ENCODE measurements at regions not wholly inside any gene's neighbourhood (a gene's known extent, or its start where the extent isn't known, plus 50 kb on each side); places are given as distances from the start of the nearest gene placed in this dataset.
"Not testable (repeated sequence)": the region's sequence is repeated elsewhere in the genome, so short reads cannot be mapped to it uniquely, and the experiment has no call there.

DNA sequence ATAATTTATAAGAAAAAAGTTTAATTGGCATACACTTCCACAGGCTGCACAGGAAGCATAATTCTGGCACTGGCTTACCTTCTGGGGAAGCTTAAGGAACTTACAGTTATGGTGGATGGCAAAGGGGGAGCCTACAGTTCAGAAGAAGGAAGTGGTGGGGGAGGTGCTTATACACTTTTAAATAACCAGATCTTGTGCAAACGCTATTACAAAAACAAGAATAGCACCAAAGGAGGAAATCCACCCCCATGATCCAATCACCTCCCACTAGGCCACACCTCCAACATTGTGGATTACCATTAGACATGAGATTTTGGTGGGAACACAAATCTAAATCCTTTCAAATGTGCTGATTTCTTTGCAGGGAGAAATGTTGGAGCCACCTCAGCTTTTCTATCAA, 287.7 kb downstream of the CPXCR1 start:
- DNase-seq, result no peak

GRCh38 chrX:89053223-89053622, 306.2 kb downstream of the CPXCR1 start:
- no peak for DNase-seq

- DNase-seq, result not testable (repeated sequence)
Measured at GRCh38 chrX:89099587-89099986, 352.6 kb downstream of the CPXCR1 start.

GRCh38 chrX:89124985-89125384, 378.0 kb downstream of the CPXCR1 start:
- DNase-seq, result no peak
